Stimulated activated CD4-positive, alpha-beta T cell treated with anti-CD3 and anti-CD28 coated beads, Interleukin-4, amount 100 ng/mL, for 4 hours (primary cell): ENCODE measurements at regions not wholly inside any gene's neighbourhood (a gene's known extent, or its start where the extent isn't known, plus 50 kb on each side); places are given as distances from the start of the nearest gene placed in this dataset.

Experiments used
- DNase-seq, 2 experiments: peaks; one replicate each; pipeline ENCODE4 v3.0.0-alpha.2; 2020

DNA sequence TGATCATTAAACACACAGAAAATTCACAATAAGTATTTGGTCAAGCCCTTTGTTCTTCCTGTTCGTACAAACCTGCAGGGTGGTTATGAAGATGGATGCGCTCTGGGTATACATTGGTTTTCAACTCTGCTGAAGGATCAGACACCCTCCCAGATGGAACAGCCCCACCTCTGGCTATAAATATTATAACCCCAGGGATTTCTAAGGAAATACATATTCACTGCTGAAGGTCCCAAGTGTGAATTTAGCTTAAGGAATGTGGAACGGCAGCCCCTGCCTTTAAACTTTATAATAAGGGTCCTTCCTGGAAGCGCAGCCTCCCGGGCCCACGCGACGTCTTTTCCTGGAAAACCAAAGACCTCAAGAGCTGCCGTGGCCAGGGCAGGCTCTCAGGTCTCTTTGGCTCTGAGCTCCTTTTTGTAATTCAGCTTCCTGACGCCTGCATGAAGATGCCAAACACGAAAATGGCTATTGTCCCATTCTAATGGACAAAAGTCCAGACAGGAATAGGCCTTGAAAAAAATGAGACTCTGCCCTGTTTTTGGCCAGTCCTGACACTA lies 172.4 kb upstream of the SSTR4 start:
- DNase-seq: no peak

DNA sequence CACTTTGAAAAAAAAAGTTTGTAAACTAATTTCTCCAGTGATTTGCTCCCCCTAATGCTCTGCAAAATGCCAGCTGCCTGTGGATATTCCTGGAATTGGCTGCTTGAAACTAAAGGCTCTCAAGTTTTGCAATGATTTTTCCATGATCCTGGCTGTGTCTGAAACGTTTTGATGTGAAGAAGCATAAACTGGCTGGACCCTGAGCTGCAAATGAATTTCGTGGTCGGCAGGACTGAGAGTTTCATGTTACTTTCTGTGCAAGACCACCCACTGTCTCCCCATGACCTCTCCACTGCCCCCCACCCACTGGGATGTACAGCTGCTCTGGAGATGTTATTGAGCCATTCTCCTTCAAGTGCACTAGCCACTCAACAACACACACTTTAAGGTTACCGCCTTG lies 171.3 kb upstream of the SSTR4 start:
- DNase-seq: no peak

- DNase-seq: no peak
Observed at GRCh38 chr20:22866812-22867341, 168.2 kb upstream of the SSTR4 start.

GRCh38 chr20:22878166-22878565 lies 156.9 kb upstream of the SSTR4 start:
- DNase-seq: no peak

- DNase-seq: no peak
Observed at GRCh38 chr20:22880277-22880676, 154.8 kb upstream of the SSTR4 start.

- DNase-seq: no peak
Observed at GRCh38 chr20:22887796-22888195, 147.3 kb upstream of the SSTR4 start.

DNA sequence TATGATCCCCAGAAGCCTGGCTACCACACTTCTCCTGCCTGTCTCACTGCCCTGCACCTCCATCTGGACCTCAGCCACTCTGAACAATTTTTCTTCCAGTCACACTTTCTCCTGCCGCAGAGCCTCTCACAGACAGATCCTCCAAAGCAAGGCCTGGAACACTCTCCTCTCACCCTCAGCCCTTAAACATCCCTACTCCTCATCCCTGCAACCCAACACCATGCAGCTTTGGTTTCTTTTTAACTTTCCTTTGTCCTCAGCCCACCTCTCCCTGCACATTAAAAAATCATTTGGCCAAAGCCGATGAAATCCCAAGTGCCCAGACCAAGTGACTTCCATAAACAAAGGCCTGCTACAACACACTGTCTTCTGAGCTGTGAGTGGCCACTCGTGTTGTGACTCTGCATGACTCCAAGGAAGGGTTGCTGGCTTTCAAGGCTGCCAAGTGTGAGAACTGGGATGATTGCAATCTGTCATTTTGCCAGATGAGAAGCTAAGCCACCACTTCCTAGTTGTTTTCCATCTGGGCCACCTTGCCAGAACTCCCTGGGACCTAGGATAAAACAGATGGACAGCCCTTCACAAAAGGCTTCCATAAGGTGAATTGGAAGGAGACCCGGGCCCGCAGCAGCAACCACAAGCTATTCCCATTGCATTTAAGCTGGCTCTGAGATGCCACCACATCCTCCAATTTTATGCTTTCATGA lies 144.4 kb upstream of the SSTR4 start:
- no peak for DNase-seq

GRCh38 chr20:22901164-22901563 lies 133.9 kb upstream of the SSTR4 start:
- DNase-seq: no peak

DNA sequence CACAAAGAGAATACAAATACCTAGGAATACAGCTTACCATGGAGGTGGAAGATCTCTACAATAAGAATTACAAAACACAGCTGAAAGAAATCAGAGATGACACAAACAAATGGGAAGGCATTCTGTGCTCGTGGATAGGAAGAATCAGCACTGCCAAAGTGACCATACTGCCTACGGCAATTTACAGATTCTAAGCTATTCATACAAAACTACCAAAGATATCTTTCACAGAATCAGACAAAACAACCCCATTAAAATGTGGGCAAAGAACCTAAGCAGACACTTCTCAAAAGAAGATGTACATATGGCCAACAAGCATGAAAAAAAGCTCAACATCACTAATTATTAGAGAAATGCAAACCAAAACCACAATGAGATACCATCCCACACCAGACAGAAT lies 133.2 kb upstream of the SSTR4 start:
- no peak for DNase-seq

- no peak for DNase-seq
Observed at GRCh38 chr20:22904386-22904785, 130.7 kb upstream of the SSTR4 start.

DNA sequence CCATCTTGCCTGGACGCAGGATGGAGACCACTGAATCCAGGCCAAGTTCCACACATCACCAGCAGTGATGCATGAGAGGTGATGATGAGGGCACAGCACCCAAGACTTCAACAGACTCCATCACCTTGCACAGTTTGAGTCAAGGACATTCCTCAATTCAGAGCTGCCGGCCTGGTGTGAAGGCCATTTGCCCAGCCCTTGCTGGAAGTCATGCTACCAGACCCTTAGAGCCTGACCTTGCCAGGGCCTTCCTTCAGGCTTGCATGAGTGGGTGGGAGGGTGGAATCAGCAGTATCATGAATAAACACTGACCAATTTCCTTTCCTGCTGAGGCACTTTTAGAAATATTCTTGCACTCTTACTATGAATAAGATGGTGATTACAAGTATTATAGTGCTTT lies 130.2 kb upstream of the SSTR4 start:
- DNase-seq: no peak

DNA sequence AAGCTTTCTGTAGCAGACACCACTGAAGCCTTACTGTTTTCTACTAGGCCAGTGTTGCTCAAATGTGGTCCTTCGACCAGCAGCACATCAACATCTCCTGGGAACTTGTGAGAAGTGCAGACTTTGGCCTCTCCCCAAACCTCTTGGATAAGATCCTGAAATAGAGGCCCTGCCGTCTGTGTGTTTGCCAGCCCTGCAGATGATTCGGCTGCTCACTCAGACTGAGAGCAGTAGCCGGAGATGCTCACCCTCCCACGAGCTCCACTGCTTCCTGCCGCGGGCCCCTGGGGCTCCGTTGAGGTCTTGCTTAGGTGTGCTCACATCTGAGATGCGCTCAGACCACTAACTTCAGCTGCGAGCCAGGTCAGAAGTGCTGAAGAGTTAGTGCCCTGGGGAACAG lies 129.5 kb upstream of the SSTR4 start:
- DNase-seq: no peak

- DNase-seq: no peak
Observed at GRCh38 chr20:22908437-22908836, 126.7 kb upstream of the SSTR4 start.

DNA sequence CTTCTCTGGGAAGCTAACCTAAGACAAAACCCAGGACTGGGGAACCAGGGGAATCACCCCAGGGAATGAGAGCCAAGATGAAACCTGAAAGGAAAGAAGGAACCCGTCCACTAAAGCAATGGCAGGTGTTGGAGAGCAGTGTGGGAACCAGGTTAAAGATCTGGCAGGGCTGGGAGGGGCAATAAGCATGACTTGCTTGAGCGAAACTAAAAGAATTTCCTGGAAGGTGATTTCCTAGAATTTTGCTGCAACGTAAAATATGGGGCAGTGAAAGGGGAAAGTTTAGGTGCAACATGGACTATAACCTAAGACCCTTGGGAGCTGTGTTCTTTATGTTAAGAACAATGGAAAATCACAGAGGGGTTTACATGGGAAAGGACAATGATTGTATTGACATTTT lies 126.2 kb upstream of the SSTR4 start:
- no peak for DNase-seq

DNA sequence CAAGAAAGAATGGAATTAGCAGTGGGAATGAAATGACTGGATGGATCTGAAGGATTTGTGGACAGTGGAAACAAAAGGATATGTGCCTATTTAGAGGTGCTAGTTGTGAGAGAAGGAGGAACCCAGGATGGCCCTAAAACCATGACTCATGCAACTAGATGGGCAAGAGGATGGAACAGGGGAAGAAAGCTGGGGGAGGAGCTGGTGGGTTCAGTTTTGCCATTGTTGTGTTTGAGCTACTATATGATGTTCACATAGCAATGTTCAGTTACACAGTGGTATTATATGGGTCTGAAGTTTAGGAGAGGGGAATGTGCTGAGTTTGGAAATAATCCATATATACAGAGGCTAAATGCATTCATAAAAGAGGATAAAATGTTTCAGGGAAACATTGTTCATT lies 125.7 kb upstream of the SSTR4 start:
- no peak for DNase-seq

- no peak for DNase-seq
Observed at GRCh38 chr20:22910287-22910852, 124.7 kb upstream of the SSTR4 start.

DNA sequence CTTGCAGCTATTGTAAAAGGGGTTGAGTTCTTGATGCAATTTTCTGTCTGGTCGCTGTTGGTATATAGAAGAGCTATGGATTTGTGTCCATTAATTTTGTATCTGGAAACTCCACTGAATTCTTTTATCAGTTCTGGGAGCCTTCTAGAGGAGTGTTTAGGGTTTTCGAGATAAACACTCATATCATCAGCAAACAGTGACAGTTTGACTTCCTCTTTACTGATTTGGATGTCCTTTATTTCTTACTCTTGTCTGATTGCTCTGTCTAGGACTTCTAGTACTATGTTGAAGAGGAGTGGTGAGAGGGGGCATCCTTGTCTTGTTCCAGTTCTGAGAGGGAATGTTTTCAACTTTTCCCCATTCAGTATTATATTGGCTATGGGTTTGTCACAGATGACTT lies 120.8 kb upstream of the SSTR4 start:
- no peak for DNase-seq

- DNase-seq: no peak
Observed at GRCh38 chr20:22915512-22915911, 119.6 kb upstream of the SSTR4 start.

DNA sequence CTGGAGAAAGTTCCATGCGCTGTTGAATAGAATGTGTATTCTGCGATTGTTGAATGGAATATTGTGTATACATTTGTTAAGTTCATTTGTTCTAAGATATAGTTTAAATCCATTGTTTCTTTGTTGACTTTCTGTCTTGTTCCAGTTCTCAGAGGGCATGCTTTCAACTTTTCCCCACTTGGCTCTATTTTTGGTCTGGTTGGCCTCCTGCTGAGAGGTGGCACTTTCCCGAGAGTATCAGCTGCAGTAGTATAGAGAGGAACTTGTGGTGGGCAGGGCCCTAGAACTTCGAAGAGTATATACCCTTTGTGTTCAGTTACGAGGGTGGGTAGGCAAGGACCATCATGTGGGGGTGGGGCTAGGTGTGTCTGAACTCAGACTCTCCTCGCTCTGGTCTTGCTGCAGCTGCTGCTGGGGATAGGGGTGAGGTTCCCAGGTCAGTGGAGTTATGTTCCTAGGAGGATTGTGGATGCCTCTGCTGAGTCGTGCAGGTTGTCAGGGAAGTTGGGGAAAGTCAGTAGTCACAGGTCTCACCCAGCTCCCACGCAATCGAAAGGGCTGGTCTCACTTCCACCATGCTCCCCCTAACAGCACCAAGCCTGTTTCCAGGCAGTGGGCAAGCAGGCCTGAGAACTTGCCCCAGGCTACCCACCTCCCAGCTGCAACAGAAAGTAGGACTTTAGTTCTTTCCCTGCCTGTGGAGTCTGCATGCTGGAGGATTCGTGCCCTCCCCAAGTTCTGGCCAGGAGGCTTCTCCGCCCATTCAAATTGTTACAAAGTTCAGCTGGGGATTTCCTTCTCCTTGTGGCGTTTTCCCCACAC lies 118.9 kb upstream of the SSTR4 start:
- DNase-seq: no peak

DNA sequence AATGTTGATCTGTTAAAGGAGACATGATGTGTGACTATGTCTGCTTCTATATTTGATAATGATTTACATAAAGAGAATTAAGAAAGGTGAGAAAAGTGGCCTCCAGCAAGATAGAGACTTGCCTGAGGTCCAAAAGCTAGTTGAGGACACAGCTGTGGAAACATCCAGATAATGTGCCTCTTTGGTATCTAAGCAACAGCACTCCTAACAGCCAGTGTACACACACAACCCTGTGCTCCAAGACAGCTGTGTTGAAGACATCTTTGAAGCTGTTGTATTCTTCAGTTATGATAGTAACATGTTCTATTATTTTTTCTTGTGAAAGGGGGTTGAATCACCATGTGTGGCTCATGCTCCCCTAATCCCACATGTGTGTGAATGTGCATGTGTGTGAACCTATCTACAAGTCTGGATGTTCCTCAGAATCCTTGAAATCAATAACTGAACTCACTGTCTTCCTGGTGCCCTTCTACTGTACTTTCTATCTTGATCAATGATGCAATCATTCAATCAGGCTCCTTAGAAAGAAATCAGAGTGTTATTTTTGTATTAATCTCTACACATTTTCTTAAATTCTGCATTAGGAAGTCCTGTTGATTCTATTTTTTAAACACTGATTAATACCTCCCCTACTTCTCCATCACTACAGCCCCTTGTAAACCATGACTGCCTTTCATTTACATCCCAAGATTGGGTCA lies 116.7 kb upstream of the SSTR4 start:
- no peak for DNase-seq

GRCh38 chr20:22920898-22921297 lies 114.2 kb upstream of the SSTR4 start:
- no peak for DNase-seq

DNA sequence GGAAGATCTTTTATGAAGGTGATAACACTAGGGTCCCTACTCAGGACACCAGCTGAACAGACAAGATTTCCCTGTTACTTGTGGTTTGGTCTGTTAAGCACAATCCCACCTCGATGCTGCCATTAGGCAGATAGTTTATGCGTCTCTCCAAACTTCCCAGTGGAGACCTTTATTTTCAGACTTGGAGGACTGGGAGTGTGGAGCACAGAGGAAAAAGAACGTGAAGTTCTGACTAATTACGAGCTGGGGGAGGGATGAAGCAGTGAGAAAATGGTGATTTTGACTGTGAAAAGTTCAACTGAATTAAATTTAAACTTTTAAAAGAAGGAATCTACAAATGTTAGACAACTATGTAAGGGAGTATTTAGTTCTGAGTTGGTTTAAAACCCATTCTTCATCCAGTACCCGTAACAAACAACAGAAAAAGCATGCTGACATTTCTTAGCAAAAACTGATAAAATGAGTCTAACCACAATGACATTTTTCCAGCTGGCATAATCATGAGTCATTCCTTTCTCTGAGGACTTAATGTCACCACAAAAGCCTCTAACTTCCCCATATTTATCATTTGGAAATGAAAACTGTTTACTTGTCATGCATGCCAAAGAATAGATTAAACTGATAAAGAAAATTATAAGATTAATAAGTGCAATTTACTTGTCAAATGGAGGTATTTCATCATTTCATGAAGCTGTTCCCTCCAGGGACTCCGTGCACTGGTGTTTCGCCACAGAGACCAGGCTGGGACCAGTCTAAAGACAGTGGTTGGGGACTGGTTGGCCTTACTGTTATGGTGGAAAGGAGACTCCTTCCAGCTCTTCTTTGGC lies 113.3 kb upstream of the SSTR4 start:
- no peak for DNase-seq
